ENCODE measurements at regions not wholly inside any gene's neighbourhood (a gene's known extent, or its start where the extent isn't known, plus 50 kb on each side); places are given as distances from the start of the nearest gene placed in this dataset.
A peak's percentile ranks its signal among the peaks of the same experiment; 100 is the strongest.
"Not testable (repeated sequence)": the region's sequence is repeated elsewhere in the genome, so short reads cannot be mapped to it uniquely, and the experiment has no call there.

DNA sequence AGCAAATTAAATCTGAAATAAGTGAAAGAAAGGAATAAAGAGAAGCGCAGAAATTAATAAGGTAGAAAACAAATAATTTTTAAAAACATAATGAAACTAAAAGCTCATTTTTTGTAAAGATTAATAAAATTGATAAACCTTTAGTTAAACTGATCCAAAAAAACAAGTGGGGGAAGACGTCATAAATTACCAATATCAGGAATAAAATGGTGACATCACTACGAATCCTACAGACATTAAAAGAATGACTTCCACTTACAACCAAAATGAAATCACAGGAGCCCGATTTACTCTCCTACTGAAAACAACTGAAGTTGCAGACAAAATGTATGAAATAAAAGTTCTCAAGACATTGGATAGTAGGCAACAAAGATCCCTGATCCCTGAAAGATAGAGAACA, 68.1 kb upstream of the IFFO2 start:
- DNase-seq (ENCODE audit: low read depth in 2 of 2) = no peak

- no peak for DNase-seq (ENCODE audit: low read depth in 2 of 2)
These were observed 67.3 kb upstream of the IFFO2 start for GRCh38 chr1:19023787-19024186.

GRCh38 chr1:19021845-19022244, 65.4 kb upstream of the IFFO2 start:
- no peak for DNase-seq (ENCODE audit: low read depth in 2 of 2)

GRCh38 chr1:19019288-19019687, 62.8 kb upstream of the IFFO2 start:
- DNase-seq (ENCODE audit: low read depth in 2 of 2) = not testable (repeated sequence)

DNA sequence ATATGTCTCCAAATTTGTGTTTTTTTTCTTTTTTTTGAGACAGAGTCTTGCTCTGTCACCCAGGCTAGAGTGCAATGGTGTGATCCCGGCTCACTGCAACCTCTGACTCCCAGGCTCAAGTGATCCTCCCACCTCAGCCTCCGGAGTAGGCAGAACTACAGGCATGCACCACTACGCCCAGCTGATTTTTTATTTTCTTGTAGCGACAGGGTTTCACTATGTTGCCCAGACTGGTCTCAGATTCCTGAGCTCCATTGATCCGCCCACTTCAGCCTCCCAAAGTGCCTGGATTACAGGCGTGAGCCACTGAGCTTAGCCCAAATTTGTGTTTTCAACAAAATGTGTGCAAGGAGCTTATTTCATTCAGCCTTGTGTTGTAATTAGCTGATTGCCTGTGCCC, 59.0 kb upstream of the IFFO2 start:
- DNase-seq (ENCODE audit: low read depth in 2 of 2) = no peak

GRCh38 chr1:19014765-19015164, 58.3 kb upstream of the IFFO2 start:
- DNase-seq (ENCODE audit: low read depth in 2 of 2) = no peak

DNA sequence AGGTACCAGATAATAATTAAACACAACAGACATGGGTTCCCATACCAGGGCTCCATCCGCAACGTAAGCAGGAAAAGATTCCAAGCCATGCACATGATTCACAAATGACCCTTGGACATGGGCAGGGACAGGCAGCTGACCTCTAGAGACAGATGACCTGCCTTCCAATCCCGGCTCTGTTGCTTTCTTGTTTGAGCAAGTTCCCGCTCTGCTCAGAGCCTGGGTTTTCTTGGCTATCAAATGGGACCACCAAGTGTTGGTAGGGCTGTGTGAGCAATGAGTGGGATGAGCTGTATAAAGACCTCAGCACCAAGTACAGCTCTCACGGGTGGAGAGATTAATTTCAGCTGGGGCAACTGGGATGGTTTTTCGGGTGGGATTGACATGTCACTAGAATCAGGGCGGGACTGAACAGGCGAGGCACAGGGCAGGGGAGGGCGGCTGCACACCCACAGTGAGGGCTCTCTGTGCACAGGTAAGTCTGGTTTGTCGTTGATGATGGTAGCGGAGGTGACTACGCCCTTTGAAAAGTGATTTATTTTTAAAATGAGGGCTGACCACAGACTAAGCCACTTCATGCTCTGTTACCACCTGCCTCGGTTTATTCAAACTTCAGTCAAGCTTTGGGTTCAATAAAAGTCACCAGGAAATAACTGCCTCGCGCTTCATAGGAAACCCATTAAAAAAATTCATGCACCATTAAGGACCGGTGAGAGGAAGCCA, 57.5 kb upstream of the IFFO2 start:
- no peak for DNase-seq (ENCODE audit: low read depth in 2 of 2)

DNA sequence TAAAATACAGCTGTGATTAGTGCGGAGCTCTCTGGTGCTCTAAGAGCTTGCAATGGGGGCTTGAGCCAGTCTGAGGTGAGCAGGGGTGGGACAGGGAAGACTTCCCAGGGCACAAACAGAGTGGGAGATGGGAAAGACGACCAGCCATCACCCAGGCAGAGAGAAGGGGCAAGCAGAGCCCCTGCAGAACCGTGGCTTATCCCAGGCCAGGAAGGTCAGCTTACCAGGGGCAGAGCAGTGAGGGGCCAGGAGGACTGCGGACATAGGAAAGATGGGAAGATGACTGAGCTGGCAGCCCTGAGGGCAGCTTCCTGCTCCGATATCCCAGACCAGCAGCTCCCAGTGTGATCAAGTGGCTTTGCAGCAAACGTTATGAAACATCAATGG, 55.4 kb upstream of the IFFO2 start:
- DNase-seq (ENCODE audit: low read depth in 2 of 2) = no peak

DNA sequence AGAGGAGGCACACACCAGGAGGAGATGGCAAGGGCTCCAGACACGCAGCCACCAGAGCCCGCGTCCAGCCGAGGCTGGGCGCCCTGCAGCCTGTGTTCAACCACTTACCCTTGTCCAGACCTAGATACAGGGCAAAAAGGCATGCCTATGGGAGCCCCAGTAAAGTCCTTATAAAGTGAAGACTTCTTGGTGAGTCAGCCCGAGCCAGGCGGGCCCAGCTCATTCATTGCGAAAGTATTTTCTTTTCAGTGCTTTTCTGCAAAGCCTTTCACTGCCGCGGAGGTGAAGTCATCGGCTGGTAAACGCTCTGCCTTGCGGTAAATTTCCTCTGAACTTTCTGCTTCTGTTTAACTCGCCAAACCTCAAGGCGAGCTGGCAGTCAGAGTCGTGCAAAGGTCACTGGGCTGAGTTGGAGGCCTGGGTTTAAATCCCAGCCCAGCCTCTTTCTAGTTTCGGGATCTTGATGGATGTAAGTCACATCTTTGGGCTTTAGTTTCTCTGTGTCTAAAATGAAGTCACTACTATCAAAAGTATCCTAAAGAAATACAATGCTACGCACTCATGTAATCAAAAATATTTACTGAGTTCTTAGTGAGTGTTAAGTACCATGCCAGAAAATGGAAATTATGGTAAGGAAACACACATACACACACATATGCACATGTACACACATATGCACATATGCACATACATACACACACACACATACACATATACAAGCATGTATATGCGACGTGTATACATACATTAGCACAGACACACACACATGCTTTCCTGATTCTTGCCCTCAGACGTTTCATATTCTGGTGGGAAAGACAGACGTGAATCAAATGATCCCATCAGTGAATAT, 54.7 kb upstream of the IFFO2 start:
- peak; percentile 28 to 44 for DNase-seq (ENCODE audit: low read depth in 2 of 2)

GRCh38 chr1:19010503-19010902, 54.0 kb upstream of the IFFO2 start:
- no peak for DNase-seq (ENCODE audit: low read depth in 2 of 2)

GRCh38 chr1:19009882-19010321, 53.4 kb upstream of the IFFO2 start:
- no peak for DNase-seq (ENCODE audit: low read depth in 2 of 2)

GRCh38 chr1:19009126-19009881, 52.8 kb upstream of the IFFO2 start:
- no peak for DNase-seq (ENCODE audit: low read depth in 2 of 2)

DNA sequence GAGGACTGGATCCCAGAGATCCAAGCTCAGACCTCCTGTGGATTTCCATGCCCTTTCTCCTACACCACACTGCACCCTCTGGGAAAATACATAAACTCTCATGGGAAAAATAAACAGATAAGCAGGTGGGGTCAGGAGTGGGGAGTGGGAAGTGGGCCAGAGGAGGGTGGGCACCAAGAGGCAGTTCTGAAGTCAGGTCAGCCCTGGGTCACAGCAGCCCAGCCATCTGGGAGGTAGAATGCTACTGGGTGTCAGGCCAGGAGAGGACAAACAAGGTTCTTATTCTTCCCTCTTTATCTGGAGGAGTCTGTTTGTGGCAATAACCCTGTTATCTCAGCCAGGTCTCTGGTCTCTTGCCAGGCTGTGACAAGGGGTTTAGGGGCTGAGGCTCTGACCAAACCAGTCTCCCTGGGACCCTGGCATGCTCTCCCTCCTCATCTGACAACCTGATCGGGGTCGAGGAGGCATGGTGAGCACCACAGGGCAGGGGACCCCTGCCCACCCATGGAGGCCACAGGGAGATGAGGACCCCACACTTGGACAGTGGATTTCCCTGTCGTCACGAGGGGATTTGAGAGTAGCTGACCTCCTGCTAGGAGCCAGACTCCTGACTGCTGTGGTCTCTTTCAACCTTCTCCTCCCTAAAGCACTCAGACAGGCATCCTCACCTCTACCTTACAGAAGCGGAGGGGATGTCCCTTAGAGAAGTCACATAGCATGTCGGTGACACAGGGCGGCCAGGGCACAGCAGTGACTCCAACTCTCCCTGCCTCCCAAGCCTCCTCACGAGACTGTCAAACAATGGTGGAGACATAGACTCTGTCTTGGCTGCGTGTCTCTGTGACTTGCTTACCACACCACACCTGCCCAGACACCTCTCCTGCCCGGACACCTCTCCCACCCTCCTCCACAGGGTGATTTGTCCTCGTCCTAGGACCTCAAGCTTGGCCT, 51.3 kb upstream of the IFFO2 start:
- DNase-seq (ENCODE audit: low read depth in 2 of 2) = no peak

DNA sequence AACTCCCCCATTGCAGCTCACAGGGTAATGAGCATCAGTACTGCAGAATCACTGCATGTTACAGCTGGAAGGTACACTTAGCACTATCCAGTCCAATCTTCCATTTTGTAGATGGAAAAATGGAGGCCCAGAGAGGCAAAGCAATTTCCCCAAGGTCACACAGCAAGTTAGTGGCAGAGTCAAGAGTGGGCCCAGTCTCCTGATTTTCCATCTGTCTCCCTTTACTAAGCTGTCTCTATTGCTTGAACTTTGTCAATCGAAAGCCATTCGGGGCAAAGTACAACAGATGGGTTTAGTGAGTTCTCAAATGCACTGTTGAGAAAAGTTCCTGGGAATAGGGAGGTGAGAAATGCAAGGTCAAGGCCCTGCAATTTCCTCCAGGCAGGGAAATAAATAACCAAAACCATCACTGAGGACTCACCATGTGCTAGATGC, 50.4 kb upstream of the IFFO2 start:
- no peak for DNase-seq (ENCODE audit: low read depth in 2 of 2)

Data from stimulated activated CD4-positive, alpha-beta T cell treated with anti-CD3 and anti-CD28 coated beads, Interleukin-1b, Interleukin-23, amount 100 ng/mL, for 1 hour (primary cell).